ENCODE measurements at regions not wholly inside any gene's neighbourhood (a gene's known extent, or its start where the extent isn't known, plus 50 kb on each side); places are given as distances from the start of the nearest gene placed in this dataset.

GRCh38 chr3:176595307-176595706, 602.0 kb downstream of the TBL1XR1 start:
- Histone ChIP-seq H3K27ac (no peak overlapping the region), H3K4me1 (no peaks in the 10 kb centered on the region), H3K9me3 (no peaks in the 10 kb centered on the region), H3K4me3 (no peak overlapping the region), H3K27me3 (ENCODE audit: insufficient read depth in 3 of 3, low read length in 2 of 3) (no peaks in the 10 kb centered on the region), H3K36me3 (ENCODE audit: insufficient read depth in 1 of 2, low read depth in 1 of 2) (no peaks in the 10 kb centered on the region)
- ATAC-seq: no peak
- DNase-seq: no peak
- no peak for TF ChIP-seq CTCF (IDR thresholded peaks at IDR 0.05)
- intact Hi-C loops (cut with DNase I): no loop called here

GRCh38 chr3:176590722-176591121, 606.6 kb downstream of the TBL1XR1 start:
- no peaks in the 10 kb centered on the region for H3K27me3 ChIP-seq (ENCODE audit: insufficient read depth in 3 of 3, low read length in 2 of 3)
- 56 to 77% (median 63%) methylated on average over 1 of the region's 1 CpG for WGBS, 3 donors
- no peak for TF ChIP-seq CTCF (IDR thresholded peaks at IDR 0.05)
- no peaks in the 10 kb centered on the region for H3K36me3 ChIP-seq (ENCODE audit: insufficient read depth in 1 of 2, low read depth in 1 of 2)
- intact Hi-C loops (cut with DNase I): no loop called here
- DNase-seq: no peak
- H3K27ac ChIP-seq: no peak overlapping the region
- H3K4me3 ChIP-seq: no peak overlapping the region
- ATAC-seq: no peak
- no peaks in the 10 kb centered on the region for H3K9me3 ChIP-seq
- no peaks in the 10 kb centered on the region for H3K4me1 ChIP-seq

GRCh38 chr3:176587089-176587488, 610.2 kb downstream of the TBL1XR1 start:
- H3K36me3 ChIP-seq (ENCODE audit: insufficient read depth in 1 of 2, low read depth in 1 of 2): no peaks in the 10 kb centered on the region
- 59 to 75% (median 72%) methylated on average over 2 of the region's 2 CpGs for WGBS, 3 donors

GRCh38 chr3:176584413-176585176, 612.7 kb downstream of the TBL1XR1 start:
- TF ChIP-seq CTCF (IDR thresholded peaks at IDR 0.05): no peak
- Histone ChIP-seq H3K27ac (no peak overlapping the region), H3K4me1 (no peaks in the 10 kb centered on the region), H3K27me3 (ENCODE audit: insufficient read depth in 3 of 3, low read length in 2 of 3) (no peaks in the 10 kb centered on the region), H3K9me3 (no peaks in the 10 kb centered on the region), H3K36me3 (ENCODE audit: insufficient read depth in 1 of 2, low read depth in 1 of 2) (no peaks in the 10 kb centered on the region), H3K4me3 (no peak overlapping the region)
- ATAC-seq (no peak), DNase-seq (no peak)
- intact Hi-C loops (cut with DNase I): no loop called here

More at GRCh38 chr3:176587089-176587488, 610.2 kb downstream of the TBL1XR1 start:
- ATAC-seq (no peak), DNase-seq (no peak)
- H3K27ac ChIP-seq: no peak overlapping the region
- no peak overlapping the region for H3K4me3 ChIP-seq
- no peak for TF ChIP-seq CTCF (IDR thresholded peaks at IDR 0.05)
- H3K27me3 ChIP-seq (ENCODE audit: insufficient read depth in 3 of 3, low read length in 2 of 3): no peaks in the 10 kb centered on the region
- H3K9me3 ChIP-seq: no peaks in the 10 kb centered on the region
- H3K4me1 ChIP-seq: no peaks in the 10 kb centered on the region
- intact Hi-C loops (cut with DNase I): no loop called here

GRCh38 chr3:176583956-176584355, 613.3 kb downstream of the TBL1XR1 start:
- intact Hi-C loops (cut with DNase I): no loop called here
- TF ChIP-seq CTCF (IDR thresholded peaks at IDR 0.05): no peak
- no peak for ATAC-seq

More at GRCh38 chr3:176583956-176584355, 613.3 kb downstream of the TBL1XR1 start:
- no peaks in the 10 kb centered on the region for H3K9me3 ChIP-seq
- H3K27me3 ChIP-seq (ENCODE audit: insufficient read depth in 3 of 3, low read length in 2 of 3): no peaks in the 10 kb centered on the region
- no peak for DNase-seq
- no peaks in the 10 kb centered on the region for H3K36me3 ChIP-seq (ENCODE audit: insufficient read depth in 1 of 2, low read depth in 1 of 2)
- WGBS, 3 donors: 79 to 91% (median 86%) methylated on average over 1 of the region's 1 CpG
- no peaks in the 10 kb centered on the region for H3K4me1 ChIP-seq
- H3K27ac ChIP-seq: no peak overlapping the region
- no peak overlapping the region for H3K4me3 ChIP-seq

All from psoas muscle (tissue), 7 donors.